ENCODE measurements at regions not wholly inside any gene's neighbourhood (a gene's known extent, or its start where the extent isn't known, plus 50 kb on each side); places are given as distances from the start of the nearest gene placed in this dataset.

DNA sequence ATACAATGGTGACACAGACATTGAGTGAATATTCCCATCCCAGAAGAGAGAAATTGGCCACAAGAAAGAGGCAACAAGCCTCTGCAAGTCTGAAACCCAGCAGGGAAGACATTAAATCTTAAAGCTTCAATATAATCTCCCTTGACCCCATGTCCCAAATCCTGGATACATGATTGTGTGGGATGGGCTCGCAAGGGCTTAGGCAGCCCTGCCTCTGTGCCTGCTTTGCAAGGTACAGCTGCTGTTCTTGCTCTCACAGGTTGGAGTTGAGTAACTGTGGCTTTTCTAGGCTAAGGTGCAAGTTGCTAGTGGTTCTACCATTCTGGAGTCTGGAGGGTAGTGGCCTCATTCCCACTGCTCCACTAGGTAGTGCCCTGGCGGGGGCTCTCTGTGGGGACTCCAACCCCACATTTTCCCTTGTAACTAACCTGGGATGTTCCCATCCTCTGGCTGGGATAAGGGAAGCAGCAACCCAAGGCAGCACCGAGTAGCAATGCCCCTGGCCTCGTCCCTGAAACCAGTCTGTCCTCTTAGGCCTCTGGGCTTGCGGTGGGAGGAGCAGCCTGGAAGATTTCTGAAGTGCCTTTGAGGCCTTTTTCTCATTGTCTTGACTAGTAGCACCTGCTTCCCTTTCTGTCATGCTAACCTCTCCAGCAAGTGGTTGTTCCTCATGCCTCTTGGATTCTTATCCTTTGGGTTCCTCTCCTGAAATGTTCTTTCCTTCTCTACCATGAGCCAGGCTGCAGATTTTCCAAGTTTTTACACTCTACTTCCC, 90.0 kb downstream of the FAM174B start:
- no peak for DNase-seq

GRCh38 chr15:92561754-92562153, 93.8 kb downstream of the FAM174B start:
- no peak for DNase-seq

DNA sequence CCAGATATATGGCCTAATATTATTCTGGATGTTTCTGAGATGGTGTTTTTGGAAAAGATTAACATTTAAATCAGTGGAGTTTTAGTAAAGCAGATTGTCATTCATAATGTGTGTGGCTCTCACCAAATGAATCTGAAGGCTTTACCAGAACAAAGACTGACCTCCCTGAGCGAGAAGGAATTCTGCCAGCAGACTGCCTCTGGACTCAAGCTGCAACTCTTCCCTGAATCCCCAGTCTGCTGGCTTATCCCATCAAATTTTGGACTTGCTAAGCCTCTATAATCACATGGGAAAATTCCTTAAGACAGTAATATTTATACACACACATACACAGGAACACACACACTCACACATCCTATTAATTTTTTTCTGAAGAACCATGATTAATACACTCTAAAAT, 102.3 kb downstream of the FAM174B start:
- DNase-seq, result no peak

- DNase-seq, result no peak
These were observed 109.6 kb downstream of the FAM174B start for GRCh38 chr15:92545996-92546395.

- DNase-seq, result no peak
These were observed 114.0 kb downstream of the FAM174B start for GRCh38 chr15:92541291-92542200.

- no peak for DNase-seq
These were observed 117.5 kb downstream of the FAM174B start for GRCh38 chr15:92538115-92538514.

DNA sequence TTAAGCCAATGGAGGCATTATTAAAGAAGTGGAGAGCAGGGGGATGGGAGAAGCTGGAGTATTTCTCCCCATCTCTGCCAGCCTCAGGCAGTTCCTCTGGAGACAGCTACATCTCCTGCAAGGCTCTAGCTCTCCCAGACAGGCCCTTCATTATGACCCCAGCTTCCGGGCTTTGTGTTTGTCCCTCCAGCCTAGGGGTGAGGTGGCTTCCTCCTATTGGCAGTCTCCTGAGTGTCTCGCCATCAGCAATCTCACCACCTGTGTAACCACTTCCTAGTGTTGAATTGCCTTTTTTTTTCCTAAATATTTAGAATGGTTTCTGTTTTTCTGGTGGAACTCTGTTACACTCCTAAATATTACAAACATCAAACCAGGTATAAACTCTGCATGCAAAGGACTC, 122.3 kb downstream of the FAM174B start:
- no peak for DNase-seq

DNA sequence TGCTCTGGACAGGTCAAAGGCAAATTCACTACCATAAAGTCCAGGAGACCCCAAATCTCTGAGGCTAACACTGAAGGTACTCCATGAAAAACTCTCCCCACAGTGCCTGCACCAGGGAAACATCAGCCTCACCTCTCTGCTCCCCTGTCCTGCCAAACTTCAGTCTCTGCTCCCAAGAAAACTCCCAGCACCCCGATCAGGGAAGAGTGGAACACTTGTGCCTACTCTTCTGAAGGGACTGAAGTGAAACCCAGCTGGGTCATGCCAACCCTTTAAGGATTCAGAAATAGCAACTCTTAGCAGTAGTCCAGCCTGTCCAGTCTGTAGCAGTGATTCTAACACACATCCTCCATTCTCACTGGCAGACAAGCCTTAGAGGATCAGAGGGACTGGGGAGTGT, 124.2 kb downstream of the FAM174B start:
- no peak for DNase-seq

DNA sequence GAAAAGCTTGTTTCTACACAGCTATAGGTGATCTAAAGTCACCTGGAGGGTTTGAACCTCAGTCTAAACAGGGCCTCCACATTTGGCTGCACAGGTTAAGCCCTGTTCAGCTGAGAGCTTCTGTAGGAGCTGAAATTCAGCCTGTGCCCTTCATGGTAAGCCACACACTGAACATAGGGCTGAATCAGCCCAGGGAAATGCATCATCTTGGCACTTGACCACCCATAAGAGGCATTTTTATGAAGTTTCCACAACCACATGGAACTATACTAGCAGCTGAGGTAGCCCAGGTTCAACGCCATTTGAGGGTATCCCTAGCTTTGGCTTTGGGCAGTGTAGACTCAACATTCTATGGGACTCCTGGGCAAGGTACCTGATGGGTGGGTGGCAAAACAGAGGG, 126.8 kb downstream of the FAM174B start:
- no peak for DNase-seq

GRCh38 chr15:92527197-92527596, 128.4 kb downstream of the FAM174B start:
- no peak for DNase-seq

DNA sequence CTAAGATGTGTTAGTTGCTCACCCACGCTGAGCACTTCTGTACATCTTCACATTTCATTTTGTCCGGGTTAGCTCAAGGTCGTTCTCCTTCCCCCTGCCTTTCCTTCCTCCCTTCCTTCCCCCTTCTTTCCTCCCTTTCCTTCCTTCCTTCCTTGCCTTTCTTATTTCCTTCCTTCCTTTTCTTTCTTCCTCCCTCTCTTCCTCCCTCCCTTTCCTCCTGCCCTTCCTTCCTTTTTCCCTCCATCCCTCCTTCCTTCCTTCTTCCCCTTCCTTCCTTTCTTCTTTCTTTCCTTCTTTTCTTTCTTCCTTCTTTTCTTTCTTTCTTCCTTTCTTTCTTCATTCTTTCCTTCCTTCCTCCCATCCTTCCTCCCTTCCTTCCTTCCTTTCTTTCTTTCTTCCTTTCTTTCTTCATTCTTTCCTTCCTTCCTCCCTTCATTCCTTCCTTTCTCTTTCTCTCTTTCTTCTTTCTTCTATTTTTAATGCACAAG, 129.8 kb downstream of the FAM174B start:
- no peak for DNase-seq

- no peak for DNase-seq
These were observed 130.6 kb downstream of the FAM174B start for GRCh38 chr15:92524874-92525565.

GRCh38 chr15:92524161-92524560, 130.5 kb downstream of the ST8SIA2 start:
- no peak for DNase-seq

DNA sequence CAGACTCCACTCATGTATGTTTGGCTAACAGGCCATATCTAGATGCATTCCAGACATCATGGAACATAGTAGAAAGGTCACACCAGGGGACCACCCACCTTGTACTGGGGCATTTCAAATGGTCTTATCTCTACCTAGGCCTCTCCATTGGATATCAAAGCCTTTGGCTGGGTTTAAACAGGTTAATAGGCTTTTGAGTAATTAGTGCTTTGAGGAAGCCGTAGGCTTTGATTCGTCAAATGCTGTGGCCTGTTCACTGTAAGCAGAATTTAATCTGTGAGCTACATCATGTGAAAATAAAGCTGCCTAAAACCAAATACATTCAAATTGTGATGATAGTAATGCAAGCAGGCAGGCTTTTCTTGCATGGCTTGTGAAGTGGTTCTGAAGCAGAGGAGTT, 129.5 kb downstream of the ST8SIA2 start:
- DNase-seq, result no peak

- DNase-seq, result peak; percentile 77 to 91
These were observed 127.9 kb downstream of the ST8SIA2 start for GRCh38 chr15:92521624-92522008.

DNA sequence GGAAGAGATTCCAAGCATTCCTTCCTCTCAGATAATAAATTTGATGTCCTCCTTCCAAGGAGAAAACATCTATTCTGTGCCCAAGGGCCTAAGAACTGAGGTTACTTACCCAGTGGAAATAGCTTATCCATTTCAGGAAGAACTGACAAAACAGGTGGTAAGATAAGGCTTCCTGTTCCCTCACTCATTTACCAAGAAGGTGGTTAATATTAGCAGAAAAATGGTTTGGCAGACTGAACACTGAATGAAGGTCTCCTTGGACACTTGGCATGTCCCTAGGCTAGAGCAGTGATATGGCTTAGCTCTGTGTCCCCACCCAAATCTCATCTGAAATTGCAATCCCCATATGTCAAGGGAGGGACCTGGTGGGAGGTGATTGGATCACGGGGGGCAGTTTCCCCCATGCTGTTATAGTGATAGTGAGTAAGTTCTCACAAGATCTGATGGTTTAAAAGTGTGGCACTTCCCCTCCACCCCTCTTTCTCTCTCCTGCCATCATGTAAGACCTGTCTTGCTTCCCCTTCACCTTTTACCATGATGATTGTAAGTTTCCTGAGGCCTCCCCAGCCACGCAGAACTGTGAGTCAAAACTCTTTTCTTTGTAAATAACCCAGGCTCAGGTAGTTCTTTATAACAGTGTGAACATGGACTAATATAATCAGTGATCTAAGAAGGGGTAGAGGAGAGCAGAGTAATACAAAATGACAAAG, 127.4 kb downstream of the ST8SIA2 start:
- no peak for DNase-seq

DNA sequence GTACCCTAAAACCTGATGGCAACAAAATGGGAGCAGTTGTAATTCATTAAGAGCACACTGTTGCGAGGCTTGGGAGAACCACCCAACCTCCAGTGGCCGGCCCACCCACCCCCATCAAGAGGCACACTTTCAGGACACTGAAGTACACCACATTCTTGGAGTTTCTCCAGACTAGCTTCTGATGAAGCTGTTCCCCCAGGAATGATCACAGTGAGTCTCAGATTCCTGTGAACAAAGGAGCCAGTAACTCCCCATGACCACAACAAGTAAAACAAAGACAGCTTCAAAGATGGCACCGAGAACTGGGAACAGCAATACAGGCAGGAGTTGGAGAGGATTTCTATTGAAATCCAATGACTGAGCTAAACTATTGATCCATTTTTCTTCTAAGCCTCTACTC, 126.0 kb downstream of the ST8SIA2 start:
- no peak for DNase-seq

Measured in NCI-H524 (cell line).